Right lobe of liver (tissue), 6 donors: ENCODE measurements at regions not wholly inside any gene's neighbourhood (a gene's known extent, or its start where the extent isn't known, plus 50 kb on each side); places are given as distances from the start of the nearest gene placed in this dataset.

ENCODE experiments used
- ATAC-seq, 4 donors: fragments of 200-7000 bp; cut with Tn5 transposase; one replicate each; pipeline ENCODE4 v1.9.1; 2020; ENCODE audit warnings: mild to moderate bottlenecking in 4 of 4, moderate library complexity in 4 of 4
- DNase-seq, 3 donors: peaks; one replicate each; pipeline ENCODE4 v3.0.0-alpha.2; 2020
- H3K27ac ChIP-seq, 3 donors: fragments of 200-600 bp; one replicate each; pipeline ENCODE4 v1.8.0; 2022
- H3K27me3 ChIP-seq, 2 donors: fragments of 200-600 bp; one replicate each; pipeline ENCODE4 v1.8.0; 2022
- H3K36me3 ChIP-seq, 4 donors: fragments of 200-600 bp; sonication (generic) in 1 of 4; one replicate each; pipeline versions ENCODE4 v1.5.1 to v1.8.0; 2017 to 2022; ENCODE audit warnings: control low read depth in 1 of 4
- H3K4me1 ChIP-seq, 4 donors: fragments of 200-600 bp; sonication (generic) in 1 of 4; one replicate each; pipeline versions ENCODE4 v1.5.1 to v1.8.0; 2017 to 2022; ENCODE audit warnings: control low read depth in 1 of 4
- H3K4me3 ChIP-seq, 3 donors: fragments of 200-600 bp; one replicate each; pipeline ENCODE4 v1.8.0; 2022
- H3K9me3 ChIP-seq, 4 donors: fragments of 200-600 bp; sonication (generic) in 1 of 4; one replicate each; pipeline versions ENCODE4 v1.5.1 to v1.8.0; 2017 to 2022; ENCODE audit warnings: control low read depth in 1 of 4
- POLR2A ChIP-seq: fragments of 450-650 bp; IDR thresholded peaks from one replicate; pipeline ENCODE4 v1.6.1; 2017; ENCODE audit warnings: antibody characterized with exemption, mild to moderate bottlenecking
- WGBS: methylation state at CpG from one replicate; pipeline ENCODE4 v1.1.6; 2018; ENCODE audit warnings: low coverage, low lambda C conversion rate; ENCODE audit not compliant: insufficient coverage; ENCODE audit errors: missing lambda C conversion rate; 5-methylcytosine and 5-hydroxymethylcytosine counted together
- intact Hi-C, 2 donors: fragments of 100-400 bp; cut with DNase I; formaldehyde crosslinking; loops; one replicate each; pipeline versions ENCODE4 v1.11.2 to v1.14.1; 2022
- TF ChIP-seq, protein P1 (sequence below), 4 donors: fragments of 200-600 bp in 3 of 4; fragments of 450-650 bp in 1 of 4; IDR thresholded peaks; one replicate each; pipeline versions ENCODE4 v1.5.1 to v1.8.0; 2016 to 2022; ENCODE audit warnings: antibody characterized with exemption in 4 of 4, mild to moderate bottlenecking in 2 of 4
- donor health status: DM: no; HTN: yes; CAD: no.
- donor health status: DM: no; HTN: no; CAD: no.
- donor health status: DM: no; HTN: no; CAD: no.
- donor health status: DM: no; HTN: yes; CAD: no.
- donor health status: DM: no; HTN: yes; CAD: no.

DNA sequence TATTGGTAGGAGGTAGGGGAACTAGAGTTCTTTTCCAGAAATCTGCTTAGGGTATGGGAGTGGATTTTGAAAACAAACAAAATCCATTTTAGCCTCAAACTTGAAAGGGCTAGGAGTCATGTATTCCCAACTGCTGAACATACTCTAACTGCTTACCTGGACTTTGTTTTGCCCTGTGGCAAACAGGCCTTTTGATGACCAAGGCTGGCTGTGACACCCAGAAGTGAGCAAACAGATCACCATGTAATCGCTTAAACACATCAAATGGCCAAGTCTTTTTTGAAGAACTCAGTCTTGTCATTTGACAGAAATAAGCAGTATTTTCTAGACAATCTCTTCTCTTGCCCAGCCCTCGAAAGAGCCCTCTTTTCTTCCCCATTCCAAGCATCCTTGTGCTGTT is 203.4 kb downstream of the KIT start:
- H3K36me3 ChIP-seq, result no peaks in the 10 kb centered on the region
- ATAC-seq (no peak), DNase-seq (no peak)
- intact Hi-C loops, result no loop called here
- H3K4me1 ChIP-seq, result no peaks in the 10 kb centered on the region
- TF ChIP-seq, protein P1, sequence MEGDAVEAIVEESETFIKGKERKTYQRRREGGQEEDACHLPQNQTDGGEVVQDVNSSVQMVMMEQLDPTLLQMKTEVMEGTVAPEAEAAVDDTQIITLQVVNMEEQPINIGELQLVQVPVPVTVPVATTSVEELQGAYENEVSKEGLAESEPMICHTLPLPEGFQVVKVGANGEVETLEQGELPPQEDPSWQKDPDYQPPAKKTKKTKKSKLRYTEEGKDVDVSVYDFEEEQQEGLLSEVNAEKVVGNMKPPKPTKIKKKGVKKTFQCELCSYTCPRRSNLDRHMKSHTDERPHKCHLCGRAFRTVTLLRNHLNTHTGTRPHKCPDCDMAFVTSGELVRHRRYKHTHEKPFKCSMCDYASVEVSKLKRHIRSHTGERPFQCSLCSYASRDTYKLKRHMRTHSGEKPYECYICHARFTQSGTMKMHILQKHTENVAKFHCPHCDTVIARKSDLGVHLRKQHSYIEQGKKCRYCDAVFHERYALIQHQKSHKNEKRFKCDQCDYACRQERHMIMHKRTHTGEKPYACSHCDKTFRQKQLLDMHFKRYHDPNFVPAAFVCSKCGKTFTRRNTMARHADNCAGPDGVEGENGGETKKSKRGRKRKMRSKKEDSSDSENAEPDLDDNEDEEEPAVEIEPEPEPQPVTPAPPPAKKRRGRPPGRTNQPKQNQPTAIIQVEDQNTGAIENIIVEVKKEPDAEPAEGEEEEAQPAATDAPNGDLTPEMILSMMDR (IDR thresholded peaks at IDR 0.05), result no peak
- TF ChIP-seq POLR2A, result no peak
- no peaks in the 10 kb centered on the region for H3K27me3 ChIP-seq
- H3K9me3 ChIP-seq, result no peaks in the 10 kb centered on the region
- no peak overlapping the region for H3K27ac ChIP-seq
- no peak overlapping the region for H3K4me3 ChIP-seq
- WGBS, result 49% methylated on average over 2 of the region's 2 CpGs

DNA sequence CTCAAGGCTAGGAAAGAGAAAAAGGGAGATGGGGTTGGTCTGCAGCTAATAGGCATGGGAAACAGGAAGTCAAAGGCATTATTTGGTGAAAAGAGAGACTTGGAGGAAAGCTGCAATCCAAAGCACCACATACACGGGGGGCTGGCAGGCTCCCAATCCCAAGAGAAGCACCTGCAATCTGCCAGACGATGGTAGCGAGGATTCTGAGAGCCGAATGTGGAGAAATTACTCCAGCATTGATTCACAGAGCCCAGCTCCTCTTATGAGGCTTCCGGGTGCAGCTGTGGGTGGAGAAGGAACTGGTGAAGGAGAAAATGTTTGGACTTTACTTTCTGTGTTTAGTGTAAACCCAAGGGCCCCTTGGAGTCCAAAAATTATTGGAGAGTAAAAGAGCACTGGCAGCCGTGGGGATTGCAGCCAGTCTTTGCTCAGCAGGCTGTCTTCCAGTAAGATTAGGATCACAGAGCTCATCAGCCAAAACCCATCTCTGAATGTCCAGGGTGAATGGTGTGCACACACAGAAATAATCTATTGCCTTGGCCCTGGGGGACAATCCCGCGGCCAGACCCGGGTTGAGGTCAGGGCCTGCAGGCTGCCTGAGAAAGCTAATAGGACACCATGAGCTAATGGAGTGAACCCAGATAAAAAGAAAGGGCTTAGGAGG is 197.6 kb downstream of the KIT start:
- no peak for DNase-seq
- H3K9me3 ChIP-seq, result no peaks in the 10 kb centered on the region
- 58% methylated on average over 7 of the region's 9 CpGs for WGBS

DNA sequence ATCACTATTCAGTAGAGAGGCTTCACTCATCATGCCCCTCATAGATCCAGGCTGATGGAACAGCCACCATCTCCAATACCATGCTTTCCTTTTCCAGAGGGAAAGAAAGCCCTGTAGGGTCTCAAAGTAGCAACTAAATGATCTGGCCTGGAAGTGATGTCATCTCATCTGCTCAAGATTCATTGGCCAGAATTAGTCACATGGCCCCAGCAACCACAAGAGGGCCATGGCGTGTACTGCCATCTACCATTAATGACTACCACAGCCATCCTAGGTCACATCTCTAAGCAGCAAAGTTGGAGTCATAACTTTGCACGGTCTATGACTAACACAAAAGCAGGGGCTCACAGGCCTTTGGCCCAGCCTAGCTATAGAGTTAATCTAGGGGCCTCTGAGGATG is 194.8 kb downstream of the KIT start:
- no peaks in the 10 kb centered on the region for H3K27me3 ChIP-seq
- H3K4me1 ChIP-seq, result no peaks in the 10 kb centered on the region
- DNase-seq (no peak), ATAC-seq (no peak)
- H3K27ac ChIP-seq, result no peak overlapping the region
- no peaks in the 10 kb centered on the region for H3K9me3 ChIP-seq
- H3K36me3 ChIP-seq, result no peaks in the 10 kb centered on the region
- intact Hi-C loops, result no loop called here
- 100% methylated on average over 1 of the region's 2 CpGs for WGBS
- H3K4me3 ChIP-seq, result no peak overlapping the region
- TF ChIP-seq, protein P1 (IDR thresholded peaks at IDR 0.05), result no peak
- no peak for TF ChIP-seq POLR2A

More for the DNA sequence above, 197.6 kb downstream of the KIT start:
- Histone ChIP-seq H3K27me3 (no peaks in the 10 kb centered on the region), H3K4me1 (no peaks in the 10 kb centered on the region), H3K36me3 (no peaks in the 10 kb centered on the region), H3K27ac (no peak overlapping the region), H3K4me3 (no peak overlapping the region)
- TF ChIP-seq POLR2A, result no peak
- TF ChIP-seq, protein P1 (IDR thresholded peaks at IDR 0.05), result no peak
- no peak for ATAC-seq
- intact Hi-C loops, result no loop called here

DNA sequence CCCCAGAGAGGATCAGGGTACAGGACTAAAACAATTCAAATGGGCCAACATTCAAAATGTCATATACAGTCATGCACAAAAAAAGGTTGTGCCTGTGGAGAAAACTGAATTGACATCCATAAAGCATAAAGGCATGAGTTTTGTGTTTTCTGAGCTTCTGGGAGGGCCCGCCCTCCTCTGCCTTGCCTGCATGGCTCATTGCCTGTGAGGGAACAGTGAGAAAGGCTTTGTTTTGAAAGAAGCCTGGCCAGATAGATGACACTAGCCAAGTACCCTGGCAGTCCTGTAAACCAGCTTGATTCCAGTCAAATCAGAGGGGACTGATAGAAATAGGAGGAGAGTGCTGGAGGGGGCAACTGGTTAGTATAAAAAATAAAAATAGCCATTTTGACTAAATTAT is 194.3 kb downstream of the KIT start:
- WGBS, result 50% methylated on average over 1 of the region's 1 CpG
- Histone ChIP-seq H3K4me1 (no peaks in the 10 kb centered on the region), H3K27me3 (no peaks in the 10 kb centered on the region), H3K36me3 (no peaks in the 10 kb centered on the region), H3K4me3 (no peak overlapping the region), H3K9me3 (no peaks in the 10 kb centered on the region), H3K27ac (no peak overlapping the region)
- intact Hi-C loops, result no loop called here
- ATAC-seq, result no peak
- TF ChIP-seq, protein P1 (IDR thresholded peaks at IDR 0.05), result no peak
- no peak for TF ChIP-seq POLR2A
- no peak for DNase-seq

DNA sequence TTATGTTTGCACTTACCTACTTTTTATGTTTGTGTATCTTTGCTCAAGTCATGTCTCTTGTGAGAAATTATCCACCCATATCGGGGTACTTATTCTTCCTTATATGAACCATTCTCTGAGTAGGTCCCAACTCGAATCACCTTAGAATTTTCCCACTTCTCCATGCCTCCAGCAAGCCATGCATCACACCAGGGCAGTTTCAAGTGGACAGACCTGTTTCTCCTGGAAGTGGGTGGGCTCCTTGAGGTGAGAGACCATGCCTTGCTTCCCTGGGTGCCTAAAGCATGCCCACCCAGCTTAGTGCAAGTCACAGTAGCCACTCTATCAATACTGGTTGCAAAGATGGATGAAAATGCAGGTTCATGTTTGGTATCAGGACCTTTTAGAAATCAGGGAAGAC is 187.2 kb downstream of the KIT start:
- 43% methylated on average over 2 of the region's 2 CpGs for WGBS
- intact Hi-C loops, result no loop called here
- no peak for ATAC-seq
- H3K4me1 ChIP-seq, result no peaks in the 10 kb centered on the region
- no peaks in the 10 kb centered on the region for H3K9me3 ChIP-seq
- TF ChIP-seq, protein P1 (IDR thresholded peaks at IDR 0.05), result no peak
- H3K4me3 ChIP-seq, result no peak overlapping the region
- no peaks in the 10 kb centered on the region for H3K27me3 ChIP-seq
- H3K36me3 ChIP-seq, result no peaks in the 10 kb centered on the region
- DNase-seq, result no peak
- H3K27ac ChIP-seq, result no peak overlapping the region
